NOMO-1 treated with DMSO at 0.1 percent for 48 hours (cell line): ENCODE measurements at regions not wholly inside any gene's neighbourhood (a gene's known extent, or its start where the extent isn't known, plus 50 kb on each side); places are given as distances from the start of the nearest gene placed in this dataset.
"Not testable (repeated sequence)": the region's sequence is repeated elsewhere in the genome, so short reads cannot be mapped to it uniquely, and the experiment has no call there.

Source experiments
- DNase-seq: peaks from one replicate; lab custom pipeline; 2025; ENCODE audit not compliant: unreplicated experiment; lab: John Stamatoyannopoulos, UW

DNA sequence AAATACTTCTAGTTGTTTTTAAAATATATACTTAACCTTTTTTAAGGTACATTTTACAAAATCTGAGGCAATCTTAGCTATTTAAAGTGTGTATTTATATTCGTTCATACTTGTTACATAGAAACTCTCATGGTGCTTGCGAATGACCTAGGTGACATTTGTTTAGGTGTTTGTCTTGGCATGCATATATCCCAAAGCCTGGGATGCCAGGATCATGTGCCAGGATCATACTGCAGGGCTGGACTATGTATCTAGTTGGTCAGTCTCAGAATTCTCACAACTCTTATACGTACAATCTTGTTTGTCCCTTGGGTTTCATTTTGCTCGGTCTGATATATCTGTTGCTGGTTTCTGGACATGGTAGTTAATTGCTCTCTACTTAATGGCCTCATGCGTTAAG lies 109.9 kb upstream of the WIPF3 start:
- DNase-seq, result not testable (repeated sequence)

DNA sequence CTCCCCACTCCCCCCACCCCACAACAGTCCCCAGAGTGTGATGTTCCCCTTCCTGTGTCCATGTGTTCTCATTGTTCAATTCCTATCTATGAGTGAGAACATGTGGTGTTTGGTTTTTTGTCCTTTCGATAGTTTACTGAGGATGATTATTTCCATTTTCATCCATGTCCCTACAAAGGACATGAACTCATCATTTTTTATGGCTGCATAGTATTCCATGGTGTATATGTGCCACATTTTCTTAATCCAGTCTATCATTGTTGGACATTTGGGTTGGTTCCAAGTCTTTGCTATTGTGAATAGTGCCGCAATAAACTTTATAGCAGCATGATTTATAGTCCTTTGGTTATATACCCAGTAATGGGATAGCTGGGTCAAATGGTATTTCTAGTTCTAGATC lies 106.6 kb upstream of the WIPF3 start:
- DNase-seq, result not testable (repeated sequence)

DNA sequence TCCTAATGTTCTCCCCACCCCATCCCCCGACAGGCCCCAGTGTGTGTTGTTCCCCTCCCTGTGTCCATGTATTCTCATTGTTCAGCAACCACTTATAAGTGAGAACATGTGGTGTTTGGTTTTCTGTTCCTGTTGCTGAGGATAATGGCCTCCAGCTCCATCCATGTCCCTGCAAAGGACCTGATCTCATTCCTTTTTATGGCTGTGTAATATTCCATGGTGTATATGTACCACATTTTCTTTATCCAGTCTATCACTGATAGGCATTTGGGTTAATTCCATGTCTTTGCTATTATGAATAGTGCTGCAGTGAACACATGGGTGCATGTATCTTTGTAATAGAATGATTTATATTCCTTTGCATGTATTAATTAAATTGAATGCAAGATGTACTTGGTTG lies 104.8 kb upstream of the WIPF3 start:
- DNase-seq, result not testable (repeated sequence)

DNA sequence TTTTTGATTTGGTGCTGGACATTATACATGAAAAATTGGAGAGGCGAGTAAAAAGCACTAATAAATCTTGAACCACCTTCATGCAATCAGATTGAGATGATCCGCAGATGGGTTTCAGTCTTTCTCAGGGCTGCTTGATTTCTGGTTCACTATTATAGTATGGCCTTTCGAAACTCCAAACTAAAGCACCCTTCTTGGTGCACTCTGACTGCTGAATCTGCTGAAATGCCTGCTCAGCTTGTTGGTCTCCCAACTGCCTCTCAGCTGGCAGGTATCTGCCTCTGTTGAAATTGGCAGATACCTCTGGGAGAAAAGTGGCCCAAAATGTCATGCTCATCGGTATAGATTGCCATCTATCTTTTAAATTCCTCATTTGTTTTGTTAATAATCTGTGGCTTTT lies 102.5 kb upstream of the WIPF3 start:
- DNase-seq, result not testable (repeated sequence)

DNA sequence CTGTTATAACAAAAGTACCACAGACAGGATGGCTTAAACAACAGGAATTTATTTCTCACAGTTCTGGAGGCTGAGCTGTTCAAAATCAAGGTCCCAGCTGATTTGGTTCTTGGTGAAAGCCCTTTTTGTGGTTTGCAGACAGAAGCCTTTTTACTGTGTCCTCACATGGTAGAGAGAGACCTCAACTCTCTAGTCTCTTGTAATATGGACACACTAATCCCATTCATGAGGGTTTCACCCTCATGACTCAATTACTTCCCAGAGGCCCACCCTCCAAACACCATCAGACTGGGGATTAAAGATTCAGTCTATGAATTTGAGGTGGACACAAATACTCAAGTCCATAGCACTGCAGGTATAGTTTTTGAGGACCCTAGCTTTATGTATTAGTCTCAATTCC lies 97.3 kb upstream of the WIPF3 start:
- DNase-seq, result not testable (repeated sequence)

DNA sequence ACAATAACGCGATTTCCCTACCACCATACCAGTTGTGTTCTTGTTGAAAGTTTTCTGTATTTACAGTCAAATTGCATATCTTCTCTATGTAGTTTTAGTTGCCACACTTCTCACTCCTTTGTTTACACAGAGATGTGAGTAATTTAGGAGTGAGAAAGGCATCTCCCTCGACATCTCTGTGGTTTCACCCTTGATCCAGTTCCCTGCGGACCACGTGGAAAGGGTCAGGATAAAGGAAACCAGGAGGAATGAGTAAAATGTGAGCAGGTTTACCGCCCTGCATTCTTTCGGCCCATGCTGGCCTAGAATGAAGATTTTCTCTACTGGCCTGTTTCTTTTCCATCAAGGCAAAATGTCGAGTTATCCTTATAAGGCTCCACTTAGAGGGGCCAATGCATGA lies 83.2 kb upstream of the WIPF3 start:
- DNase-seq, result not testable (repeated sequence)

DNA sequence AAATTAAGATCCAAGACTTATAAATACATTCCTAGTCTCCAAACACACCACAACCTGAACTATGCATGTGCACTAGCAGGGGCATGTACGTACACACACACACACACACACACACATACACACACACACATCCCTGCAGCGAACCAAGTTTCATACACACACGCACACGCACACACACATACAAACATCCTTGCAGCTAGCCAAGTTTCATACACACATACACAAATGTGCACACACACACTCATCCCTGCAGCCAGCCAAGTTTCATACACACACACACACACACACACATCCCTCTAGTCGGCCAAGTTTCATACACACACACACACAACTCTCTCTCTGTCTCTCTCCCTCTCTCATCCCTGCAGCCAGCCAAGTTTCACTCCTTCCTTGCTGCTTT lies 82.7 kb upstream of the WIPF3 start:
- DNase-seq, result no peak

DNA sequence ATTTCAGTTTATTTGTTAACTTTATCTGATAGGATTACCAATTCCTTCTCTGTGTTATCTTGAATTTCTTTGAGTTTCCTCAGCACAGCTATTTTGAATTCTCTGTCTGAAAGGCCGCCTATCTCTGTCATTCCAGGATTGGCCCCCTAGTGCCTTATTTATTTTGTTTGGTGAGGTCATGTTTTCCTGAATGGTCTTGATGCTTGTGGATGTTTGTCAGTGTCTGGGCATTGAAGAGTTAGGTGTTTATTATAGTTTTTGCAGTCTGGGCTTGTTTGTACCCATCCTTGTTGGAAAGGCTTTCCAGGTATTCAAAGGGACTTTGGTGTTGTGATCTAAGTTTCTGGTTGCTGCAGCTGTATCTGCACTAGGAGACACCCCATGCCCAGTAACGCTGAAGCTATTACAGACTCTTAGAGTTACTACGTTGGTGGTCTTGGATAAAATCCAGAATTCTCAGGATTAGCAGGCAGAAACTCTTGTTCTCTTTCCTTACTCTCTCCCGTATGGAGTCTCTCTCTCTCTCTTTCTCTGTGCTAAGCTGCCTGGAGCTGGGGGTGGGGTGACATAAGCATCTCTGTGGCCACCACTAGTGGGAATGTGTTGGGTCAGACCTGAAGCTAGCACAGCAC lies 76.7 kb upstream of the WIPF3 start:
- DNase-seq, result not testable (repeated sequence)

DNA sequence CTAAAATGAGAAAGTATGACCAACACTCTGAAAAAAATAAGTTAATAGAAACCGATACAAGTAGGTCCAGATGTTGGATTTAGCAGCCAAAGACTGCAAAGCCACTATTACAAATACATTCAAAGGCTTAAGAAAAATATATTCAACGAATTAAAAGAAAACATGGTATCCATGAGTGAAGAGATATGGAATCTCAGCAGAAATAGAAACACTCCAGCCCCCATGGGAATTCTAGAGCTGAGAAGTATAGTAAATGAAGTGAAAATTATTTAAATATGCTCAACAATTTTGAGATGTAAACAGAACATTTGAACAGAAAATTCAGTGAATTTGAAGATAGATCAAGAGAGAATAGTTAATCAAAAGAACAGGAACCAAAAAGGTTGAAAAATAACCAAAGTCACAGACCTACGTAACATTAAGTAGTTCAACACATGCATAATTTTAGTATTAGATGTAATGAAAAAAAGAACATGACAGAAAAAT lies 72.0 kb upstream of the WIPF3 start:
- no peak for DNase-seq

DNA sequence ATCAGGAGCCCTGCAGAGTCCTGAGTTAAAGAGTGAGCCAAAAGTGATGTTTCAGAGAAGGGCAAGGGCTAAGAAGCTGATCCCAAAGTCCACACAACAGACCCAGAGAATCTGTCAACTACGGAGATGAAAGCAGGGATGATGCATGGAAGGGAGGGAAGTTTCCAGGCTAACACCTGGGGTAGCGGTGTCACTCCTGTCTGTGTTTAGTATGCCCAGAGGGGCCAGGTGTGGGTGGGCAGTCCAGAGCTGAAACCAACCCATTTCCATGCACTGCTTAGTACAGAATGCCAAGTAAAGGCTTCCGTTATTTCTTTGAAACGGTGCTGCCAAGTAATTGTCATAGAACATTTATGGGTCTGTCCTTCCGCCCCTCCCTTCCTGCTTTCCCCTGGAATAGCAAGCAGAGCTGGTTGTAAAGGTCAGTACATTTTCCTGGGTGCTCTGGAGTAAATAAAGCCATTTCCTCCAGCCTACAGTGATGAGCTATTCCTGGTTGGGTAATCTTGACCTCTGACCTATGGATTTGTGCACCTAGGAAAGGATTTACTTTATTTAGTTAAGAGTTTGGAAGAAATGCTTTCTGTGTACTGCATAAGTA lies 58.6 kb upstream of the WIPF3 start:
- DNase-seq, result not testable (repeated sequence)

DNA sequence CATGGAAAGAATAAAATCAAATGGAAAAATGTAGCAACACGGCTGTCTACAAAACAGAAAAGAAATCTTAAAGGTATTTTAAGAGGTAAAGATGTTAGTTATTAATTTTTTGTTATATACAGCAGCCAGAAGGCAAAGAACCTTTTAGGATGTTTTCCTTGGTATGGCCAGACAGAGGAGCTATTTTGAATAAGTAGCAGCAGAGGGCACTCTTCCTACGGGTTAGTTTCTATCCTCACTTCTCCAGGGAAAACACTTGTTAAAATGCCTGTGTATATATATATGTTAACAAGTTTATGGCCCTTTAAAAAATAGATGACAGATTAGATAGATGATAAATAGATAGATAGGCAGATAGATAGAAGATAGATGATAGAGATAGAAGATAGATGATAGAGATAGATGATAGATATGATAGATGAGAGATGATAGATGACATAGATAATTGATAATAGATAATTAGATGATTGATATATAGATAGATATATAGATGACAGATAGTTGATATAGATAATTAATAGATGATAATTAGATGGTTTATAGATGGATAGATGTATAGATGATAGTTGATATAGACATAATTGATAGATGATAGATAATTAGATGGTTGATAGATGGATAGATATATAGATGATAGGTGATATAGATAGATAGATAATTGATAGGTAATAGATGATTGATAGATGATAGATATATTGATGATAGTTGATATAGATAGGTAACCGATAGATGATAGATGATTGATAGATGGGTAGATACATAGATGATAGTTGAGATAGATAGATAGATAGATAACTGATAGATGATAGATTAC lies 57.8 kb upstream of the WIPF3 start:
- peak; percentile 34 for DNase-seq

DNA sequence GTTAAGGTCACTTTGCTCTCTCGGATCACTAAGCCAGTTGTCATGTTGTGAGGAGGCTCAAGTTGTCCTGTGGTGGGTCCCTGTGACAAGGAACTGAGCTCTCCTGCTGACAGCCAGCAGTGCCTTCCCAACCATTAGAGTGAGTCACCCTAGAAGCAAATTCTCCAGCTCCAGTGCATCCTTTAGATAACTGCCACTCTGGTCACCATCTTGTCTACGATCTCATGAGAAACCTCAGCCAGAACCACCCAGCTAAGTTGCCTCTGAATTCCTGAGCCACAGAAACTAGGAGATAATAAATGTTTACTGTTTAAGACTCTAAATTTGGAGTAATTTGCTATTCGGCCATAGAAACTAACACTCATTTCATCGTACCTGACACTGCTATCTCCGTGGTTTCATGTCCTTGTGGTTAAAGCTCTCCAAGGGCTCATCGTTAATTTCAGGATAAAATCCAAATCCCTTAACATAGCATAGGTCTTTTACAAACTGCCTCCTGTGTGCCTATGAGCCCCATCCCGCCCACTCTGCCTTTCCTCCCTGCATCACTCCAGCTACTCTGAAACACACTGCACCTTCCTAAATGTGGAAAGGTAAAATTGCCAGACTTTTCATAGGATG lies 56.5 kb upstream of the WIPF3 start:
- DNase-seq, result no peak

DNA sequence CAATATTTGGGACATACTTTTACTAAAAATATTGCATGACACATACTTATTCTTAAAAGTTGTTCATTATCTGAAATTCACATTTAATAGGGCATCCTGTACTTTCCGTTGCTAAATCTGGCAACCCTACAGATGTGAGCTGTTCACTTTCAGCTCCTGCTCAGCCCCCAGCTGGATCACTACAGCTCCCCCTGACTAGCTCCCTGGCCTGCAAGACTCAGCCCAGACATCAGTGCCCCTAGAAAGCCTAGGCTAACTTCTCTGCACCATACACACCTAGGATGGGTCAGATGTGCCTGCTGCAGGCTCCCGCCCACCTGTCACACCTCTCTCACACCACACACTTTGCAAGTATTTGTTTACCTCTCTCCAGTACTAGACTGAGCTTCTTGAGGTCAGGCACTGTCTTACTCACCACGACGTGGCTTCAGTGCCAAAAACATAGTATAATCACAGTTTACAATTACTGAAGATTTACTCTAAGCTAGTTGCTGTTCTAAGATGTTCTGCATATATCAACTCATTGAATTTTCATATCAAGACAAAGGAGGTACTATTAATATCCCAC lies 55.9 kb upstream of the WIPF3 start:
- DNase-seq, result not testable (repeated sequence)

DNA sequence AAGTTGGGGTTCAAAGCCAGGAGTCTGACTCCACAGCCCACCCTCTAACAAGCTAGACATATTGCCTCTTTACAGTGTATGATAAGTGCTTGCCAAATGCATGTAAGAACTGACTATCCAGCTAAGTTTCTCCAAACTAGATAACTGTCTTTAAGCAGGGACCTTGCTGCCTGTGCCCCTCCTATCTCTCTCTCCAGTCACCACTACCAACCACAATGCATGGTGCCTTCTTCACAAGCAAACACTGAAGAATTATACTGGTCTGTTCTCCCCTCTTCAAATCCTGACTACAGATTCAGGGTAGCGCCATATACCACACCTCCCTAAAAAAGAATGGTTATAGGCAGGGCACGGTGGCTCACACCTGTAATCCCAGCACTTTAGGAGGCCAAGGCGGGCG lies 55.3 kb upstream of the WIPF3 start:
- DNase-seq, result not testable (repeated sequence)

DNA sequence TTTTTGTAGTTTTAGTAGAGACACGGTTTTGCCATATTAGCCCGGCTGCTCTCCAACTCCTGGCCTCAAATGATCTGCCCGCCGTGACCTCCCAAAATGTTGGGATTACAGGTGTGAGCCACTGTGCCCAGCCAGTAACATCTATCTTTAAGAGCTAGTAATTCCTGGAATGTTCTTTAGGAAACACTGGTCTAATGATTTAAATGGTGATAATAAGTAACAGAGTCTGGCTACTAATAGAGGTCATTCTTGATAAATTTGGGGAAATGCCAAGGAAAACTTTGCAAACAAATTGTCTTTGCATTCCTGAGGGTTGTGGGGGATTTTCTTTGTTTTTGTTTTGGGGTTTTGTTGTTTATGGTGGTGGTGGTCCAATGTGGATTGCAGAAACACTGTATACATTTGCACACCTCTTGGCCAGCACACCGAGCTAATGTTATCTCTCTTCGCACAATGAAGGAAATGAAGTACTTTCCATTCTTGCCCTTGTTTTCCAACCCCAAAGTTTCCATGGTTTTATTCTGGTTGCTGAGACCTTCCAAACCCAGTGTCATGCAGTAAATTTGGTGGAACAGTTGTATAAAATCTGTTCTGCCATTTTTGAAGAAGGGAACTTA lies 51.3 kb upstream of the WIPF3 start:
- DNase-seq, result no peak
